GM12891 (cell line): ENCODE measurements at regions not wholly inside any gene's neighbourhood (a gene's known extent, or its start where the extent isn't known, plus 50 kb on each side); places are given as distances from the start of the nearest gene placed in this dataset.

ENCODE experiments used
- PAX5 ChIP-seq: IDR thresholded peaks from 2 replicates; pipeline ENCODE4 v1.6.1; 2011; ENCODE audit warnings: low read length, moderate library complexity, mild to moderate bottlenecking; ENCODE audit not compliant: insufficient read depth, severe bottlenecking
- POLR2A ChIP-seq: IDR thresholded peaks from 2 replicates; pipeline ENCODE4 v1.6.1; 2011; ENCODE audit warnings: low read depth, low read length, control low read depth
- POLR2AphosphoS5 ChIP-seq: IDR thresholded peaks from 2 replicates; pipeline ENCODE4 v1.6.1; 2011; ENCODE audit warnings: low read depth, low read length, control low read depth
- POU2F2 ChIP-seq: IDR thresholded peaks from 2 replicates; pipeline ENCODE4 v1.6.1; 2011; ENCODE audit warnings: low read depth, mild to moderate bottlenecking, control low read depth, low read length, moderate library complexity
- TAF1 ChIP-seq: IDR thresholded peaks from 2 replicates; pipeline ENCODE4 v1.6.1; 2011; ENCODE audit warnings: low read depth, low read length, control low read depth

DNA sequence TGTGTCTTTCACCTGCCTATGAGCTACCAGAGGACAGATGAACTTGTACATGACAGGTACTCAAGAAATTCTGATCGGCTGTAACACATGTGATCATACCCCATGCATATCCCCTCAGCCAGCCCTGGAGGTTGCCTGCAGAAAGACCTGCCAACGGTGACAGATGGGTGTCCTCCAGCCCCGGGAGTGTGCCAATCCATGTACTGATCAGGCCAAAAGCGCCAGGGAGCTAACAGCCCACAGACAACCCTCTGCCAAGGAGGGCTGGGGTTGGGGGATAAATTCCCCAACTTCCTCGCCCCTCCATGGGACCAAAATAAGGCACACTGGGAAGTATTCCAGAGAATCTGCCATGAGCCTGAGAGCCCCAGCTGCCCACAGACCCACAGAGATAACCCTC, 189.4 kb downstream of the CCT6B start:
- TF ChIP-seq POLR2A = no peak
- TF ChIP-seq POLR2AphosphoS5 = no peak
- no peak for TF ChIP-seq PAX5
- TF ChIP-seq POU2F2 = no peak
- TF ChIP-seq TAF1 = no peak
